KBM-7 (cell line): ENCODE measurements at regions not wholly inside any gene's neighbourhood (a gene's known extent, or its start where the extent isn't known, plus 50 kb on each side); places are given as distances from the start of the nearest gene placed in this dataset.

Experiments
- DNase-seq: peaks from one replicate; pipeline ENCODE4 v3.0.0-alpha.2; 2015
- in situ Hi-C: fragments of 300-500 bp; cut with MboI; formaldehyde crosslinking; loops from 2 replicates; pipeline ENCODE4 v1.14.3; 2020; ENCODE audit warnings: low sequenced_read_pairs, low pct_unique_long_range_greater_than_20kb, mixed read lengths

- no peak for DNase-seq
- in situ Hi-C loops: no loop called here
Measured at GRCh38 chr6:102438171-102438570, 1044.7 kb downstream of the GRIK2 start.

- in situ Hi-C loops: no loop called here
- peak; percentile 97 for DNase-seq
Measured at GRCh38 chr6:102417368-102417998, 1024.0 kb downstream of the GRIK2 start.

GRCh38 chr6:102415891-102416290 is 1022.4 kb downstream of the GRIK2 start:
- in situ Hi-C loops: no loop called here
- DNase-seq: no peak

GRCh38 chr6:102411796-102412195 is 1018.3 kb downstream of the GRIK2 start:
- in situ Hi-C loops: no loop called here
- DNase-seq: no peak

- in situ Hi-C loops: no loop called here
Measured at GRCh38 chr6:102407886-102408741, 1014.6 kb downstream of the GRIK2 start.

GRCh38 chr6:102405860-102406259 is 1012.4 kb downstream of the GRIK2 start:
- no peak for DNase-seq
- in situ Hi-C loops: no loop called here

More at GRCh38 chr6:102407886-102408741, 1014.6 kb downstream of the GRIK2 start:
- DNase-seq: no peak

- in situ Hi-C loops: no loop called here
- no peak for DNase-seq
Measured at GRCh38 chr6:102402635-102403329, 1009.3 kb downstream of the GRIK2 start.

- in situ Hi-C loops: no loop called here
- peak; percentile 51 for DNase-seq
Measured at GRCh38 chr6:102398788-102399390, 1005.4 kb downstream of the GRIK2 start.

- peak; percentile 56 for DNase-seq
- in situ Hi-C loops: no loop called here
Measured at GRCh38 chr6:102390541-102390940, 997.0 kb downstream of the GRIK2 start.

GRCh38 chr6:102389994-102390393 is 996.5 kb downstream of the GRIK2 start:
- DNase-seq: no peak
- in situ Hi-C loops: no loop called here

- in situ Hi-C loops: no loop called here
- DNase-seq: no peak
Measured at GRCh38 chr6:102387326-102388033, 994.0 kb downstream of the GRIK2 start.

GRCh38 chr6:102381203-102381602 is 987.7 kb downstream of the GRIK2 start:
- in situ Hi-C loops: no loop called here
- no peak for DNase-seq

GRCh38 chr6:102356170-102356569 is 962.7 kb downstream of the GRIK2 start:
- in situ Hi-C loops: no loop called here
- DNase-seq: no peak

- in situ Hi-C loops: no loop called here
Measured at GRCh38 chr6:102355578-102355977, 962.1 kb downstream of the GRIK2 start.

GRCh38 chr6:102352552-102352951 is 959.0 kb downstream of the GRIK2 start:
- in situ Hi-C loops: no loop called here
- DNase-seq: no peak

More at GRCh38 chr6:102355578-102355977, 962.1 kb downstream of the GRIK2 start:
- no peak for DNase-seq

- in situ Hi-C loops: no loop called here
- DNase-seq: no peak
Measured at GRCh38 chr6:102344769-102345168, 951.3 kb downstream of the GRIK2 start.

- DNase-seq: no peak
- in situ Hi-C loops: no loop called here
Measured at GRCh38 chr6:102340311-102340710, 946.8 kb downstream of the GRIK2 start.

GRCh38 chr6:102333736-102334135 is 940.2 kb downstream of the GRIK2 start:
- no peak for DNase-seq
- in situ Hi-C loops: no loop called here

- DNase-seq: no peak
- in situ Hi-C loops: no loop called here
Measured at GRCh38 chr6:102327697-102328225, 934.3 kb downstream of the GRIK2 start.
